ENCODE measurements at regions not wholly inside any gene's neighbourhood (a gene's known extent, or its start where the extent isn't known, plus 50 kb on each side); places are given as distances from the start of the nearest gene placed in this dataset.

DNA sequence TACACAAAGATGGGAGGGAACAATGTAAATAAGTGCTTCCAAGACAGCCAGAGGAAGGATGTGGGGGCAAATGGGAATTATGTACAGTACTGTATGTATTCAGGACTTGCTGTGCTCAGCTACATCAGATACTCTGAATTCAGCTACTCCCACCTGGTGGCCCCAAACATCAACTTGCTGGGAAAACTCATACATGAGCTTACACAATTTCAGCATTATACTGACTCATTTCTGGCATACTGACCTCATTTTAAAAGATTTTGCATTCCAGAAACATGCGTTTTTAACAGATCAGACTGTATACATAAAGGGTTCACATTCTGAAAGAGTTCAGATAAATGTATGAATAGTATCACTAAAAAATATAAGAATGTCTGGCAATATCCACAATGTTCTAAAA is 59.7 kb downstream of the GPX5 start:
- no peak for DNase-seq (ENCODE audit: low read depth in 1 of 2, low spot score in 1 of 2)

DNA sequence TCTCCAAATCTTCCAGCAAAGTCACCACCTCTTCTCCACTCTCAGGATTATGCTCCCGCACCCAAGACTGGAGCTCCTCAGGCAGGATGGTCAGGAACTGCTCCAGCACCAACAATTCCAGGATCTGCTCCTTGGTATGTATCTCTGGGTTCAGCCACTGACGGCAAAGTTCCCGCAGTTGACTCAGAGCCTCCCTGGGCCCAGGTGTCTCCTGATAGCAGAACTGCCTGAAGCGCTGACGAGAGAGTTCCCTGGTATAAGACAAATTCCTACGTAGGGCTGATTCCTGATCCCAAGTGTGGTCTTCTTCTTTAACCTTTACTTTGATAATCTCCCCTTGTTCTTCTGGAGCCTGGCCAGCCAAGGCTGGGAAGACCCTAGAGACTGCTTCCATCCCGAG is 60.6 kb downstream of the GPX5 start:
- no peak for DNase-seq (ENCODE audit: low read depth in 1 of 2, low spot score in 1 of 2)

- peak; percentile 22 to 38 for DNase-seq (ENCODE audit: low read depth in 1 of 2, low spot score in 1 of 2)
These were observed 61.5 kb downstream of the GPX5 start for GRCh38 chr6:28586962-28587745.

GRCh38 chr6:28587746-28588075 is 62.0 kb downstream of the GPX5 start:
- no peak for DNase-seq (ENCODE audit: low read depth in 1 of 2, low spot score in 1 of 2)

- DNase-seq (ENCODE audit: low read depth in 1 of 2, low spot score in 1 of 2) = no peak
These were observed 63.0 kb downstream of the GPX5 start for GRCh38 chr6:28588666-28589065.

GRCh38 chr6:28589234-28589956 is 63.7 kb downstream of the GPX5 start:
- DNase-seq (ENCODE audit: low read depth in 1 of 2, low spot score in 1 of 2) = no peak

DNA sequence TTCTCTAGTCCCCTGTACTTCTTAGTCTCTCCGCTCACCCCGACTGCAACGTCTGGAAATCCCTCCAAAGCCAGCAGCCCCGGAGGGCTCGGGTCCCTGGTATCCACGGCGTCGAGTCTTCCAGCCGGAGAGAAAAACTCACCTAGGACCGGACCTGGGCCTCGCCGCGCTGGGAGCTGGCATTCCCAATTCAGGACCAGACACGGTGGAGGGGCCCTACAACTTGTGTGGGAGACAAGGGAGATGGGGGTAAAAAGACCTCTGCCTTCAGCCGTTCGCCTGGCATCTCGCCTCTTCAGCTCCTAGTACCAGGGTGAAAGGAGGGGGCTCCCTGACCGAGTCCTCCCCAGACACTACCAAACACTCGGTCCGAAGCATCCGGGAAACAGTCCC is 64.3 kb downstream of the GPX5 start:
- no peak for DNase-seq (ENCODE audit: low read depth in 1 of 2, low spot score in 1 of 2)

- no peak for DNase-seq (ENCODE audit: low read depth in 1 of 2, low spot score in 1 of 2)
These were observed 71.6 kb downstream of the GPX5 start for GRCh38 chr6:28597217-28597835.

- no peak for DNase-seq (ENCODE audit: low read depth in 1 of 2, low spot score in 1 of 2)
These were observed 72.4 kb downstream of the GPX5 start for GRCh38 chr6:28597924-28598722.

DNA sequence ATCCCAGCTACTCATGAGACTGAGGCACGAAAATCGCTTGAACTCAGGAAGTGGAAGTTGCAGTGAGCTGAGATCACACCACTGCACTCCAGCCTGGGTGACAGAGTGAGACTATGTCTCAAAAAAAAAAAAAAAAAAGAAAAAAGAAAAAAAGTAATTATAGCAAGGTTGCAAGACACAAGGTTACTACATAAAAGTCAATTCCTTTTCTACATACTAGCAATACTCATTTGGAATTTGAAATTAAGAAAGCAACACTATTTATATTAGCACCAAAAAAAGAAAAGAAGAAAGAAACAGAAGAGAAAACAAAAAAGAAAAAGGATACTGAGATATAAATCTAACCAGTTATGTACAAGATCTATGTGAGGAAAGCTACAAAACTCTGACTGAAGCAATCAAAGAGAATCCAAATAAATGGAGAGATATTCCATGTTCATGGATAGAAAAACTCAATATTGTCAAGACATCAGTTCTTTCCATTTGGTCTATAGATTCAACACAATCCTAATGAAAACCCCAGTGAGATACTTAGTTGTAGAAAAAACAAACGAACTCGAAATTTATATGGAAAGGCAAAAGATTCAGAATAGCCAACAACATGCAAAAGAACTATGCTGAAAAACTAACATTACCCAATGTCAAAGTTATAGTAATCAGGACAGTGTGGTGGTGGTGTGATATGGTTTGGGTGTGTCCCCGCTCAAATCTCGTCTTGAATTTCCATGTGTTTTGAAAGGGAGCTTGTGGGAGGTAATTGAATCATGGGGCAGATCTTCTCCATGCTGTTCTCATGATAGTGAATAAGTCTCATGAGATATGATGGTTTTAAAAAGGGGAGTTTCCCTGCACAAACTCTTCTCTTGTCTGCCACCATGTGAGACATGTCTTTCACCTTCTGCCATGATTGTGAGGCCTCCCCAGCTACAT is 73.3 kb downstream of the GPX5 start:
- DNase-seq (ENCODE audit: low read depth in 1 of 2, low spot score in 1 of 2) = no peak

DNA sequence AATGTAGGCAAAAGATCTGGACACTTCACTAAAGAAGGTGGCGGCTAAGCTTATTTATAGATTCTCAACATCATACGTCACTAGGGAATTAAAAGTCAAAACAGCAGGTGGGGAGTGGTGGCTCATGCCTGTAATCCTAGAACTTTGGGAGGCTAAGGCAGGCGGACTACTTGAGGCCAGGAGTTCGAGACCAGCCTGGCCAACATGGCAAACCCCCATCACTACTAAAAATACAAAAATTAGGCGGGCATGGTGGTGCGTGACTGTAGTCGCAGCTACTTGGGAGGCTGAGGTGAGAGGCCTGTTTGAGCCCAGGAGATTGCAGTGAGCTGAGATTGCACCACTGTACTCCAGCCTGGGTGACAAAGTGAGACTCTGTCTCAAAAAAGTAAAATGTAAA is 74.6 kb downstream of the GPX5 start:
- DNase-seq (ENCODE audit: low read depth in 1 of 2, low spot score in 1 of 2) = no peak

DNA sequence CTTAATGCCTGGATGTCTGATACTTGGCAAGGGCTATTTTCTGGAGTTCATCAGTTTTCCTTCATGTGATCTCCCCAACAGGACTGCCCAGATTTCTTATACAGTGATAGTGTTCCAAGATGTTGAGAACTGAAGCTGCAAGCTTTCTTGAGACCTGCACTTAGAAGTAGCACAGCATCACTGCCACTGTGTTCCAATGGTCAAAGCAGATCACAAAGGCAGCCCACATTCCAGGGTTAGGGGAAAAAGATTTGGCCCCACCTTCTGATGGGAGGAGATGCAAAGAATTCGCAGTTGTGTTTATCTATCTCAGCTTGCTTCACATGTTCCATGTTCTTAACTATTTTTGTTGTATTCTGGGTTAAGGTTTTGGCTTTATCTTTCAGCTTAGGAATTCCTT is 78.2 kb downstream of the GPX5 start:
- no peak for DNase-seq (ENCODE audit: low read depth in 1 of 2, low spot score in 1 of 2)

GRCh38 chr6:28606424-28607391 is 81.0 kb downstream of the GPX5 start:
- DNase-seq (ENCODE audit: low read depth in 1 of 2, low spot score in 1 of 2) = no peak

- DNase-seq (ENCODE audit: low read depth in 1 of 2, low spot score in 1 of 2) = no peak
These were observed 82.3 kb downstream of the GPX5 start for GRCh38 chr6:28607990-28608389.

- DNase-seq (ENCODE audit: low read depth in 1 of 2, low spot score in 1 of 2) = no peak
These were observed 84.0 kb downstream of the GPX5 start for GRCh38 chr6:28609672-28610071.

DNA sequence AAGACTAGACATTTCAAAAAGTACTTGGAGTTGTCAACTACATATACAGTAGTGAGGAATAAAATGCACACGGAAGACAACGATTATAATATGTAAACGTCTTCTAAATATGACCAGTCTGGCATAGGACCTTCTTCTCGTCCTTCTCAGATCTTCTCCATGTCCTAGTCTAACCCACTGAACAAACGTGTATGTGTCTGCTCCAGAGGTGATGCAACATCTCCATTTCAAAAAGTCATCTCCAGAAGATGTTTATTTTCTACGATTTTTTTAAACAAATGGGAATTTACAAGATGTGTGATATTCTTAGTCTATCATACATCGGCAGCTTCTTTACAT is 89.9 kb downstream of the GPX5 start:
- no peak for DNase-seq (ENCODE audit: low read depth in 1 of 2, low spot score in 1 of 2)

- no peak for DNase-seq (ENCODE audit: low read depth in 1 of 2, low spot score in 1 of 2)
These were observed 90.5 kb downstream of the GPX5 start for GRCh38 chr6:28615955-28616747.

DNA sequence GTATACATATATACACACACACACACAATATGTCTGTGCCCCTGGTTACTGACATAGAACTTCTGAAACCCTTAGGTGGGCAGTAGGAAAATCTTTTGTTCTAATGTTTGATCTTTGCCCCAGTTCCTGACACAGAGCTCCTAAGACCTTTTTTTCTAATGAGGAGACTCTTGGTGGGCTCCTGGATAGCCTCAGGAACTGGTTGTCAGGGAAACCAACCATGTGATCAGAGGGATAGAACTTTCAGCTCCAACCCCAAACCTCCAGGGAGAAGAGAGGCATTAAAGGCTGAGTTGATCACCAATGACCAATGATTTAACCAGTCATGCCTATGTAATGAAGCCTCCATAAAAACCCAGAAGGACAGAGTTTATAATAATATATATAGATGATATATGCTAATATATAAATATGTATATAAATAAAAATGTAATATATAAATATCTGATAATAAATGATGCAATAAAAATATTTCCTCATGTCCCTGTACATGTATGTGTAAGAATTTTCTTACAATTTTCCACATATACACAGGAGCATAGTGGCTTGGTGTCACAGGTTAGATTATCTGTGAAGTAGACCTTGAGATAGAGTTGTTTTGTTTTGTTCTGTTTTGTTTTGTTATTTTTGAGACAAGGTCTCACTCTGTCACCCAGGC is 93.3 kb downstream of the GPX5 start:
- no peak for DNase-seq (ENCODE audit: low read depth in 1 of 2, low spot score in 1 of 2)
